GM21526 (cell line): ENCODE measurements at regions not wholly inside any gene's neighbourhood (a gene's known extent, or its start where the extent isn't known, plus 50 kb on each side); places are given as distances from the start of the nearest gene placed in this dataset.
"Not testable (repeated sequence)": the region's sequence is repeated elsewhere in the genome, so short reads cannot be mapped to it uniquely, and the experiment has no call there.

Experiments
- ATAC-seq: cut with Tn5 transposase; IDR thresholded peaks from one replicate; pipeline ENCODE4 v1.9.1; 2021; ENCODE audit warnings: moderate library complexity; ENCODE audit not compliant: unreplicated experiment, low FRiP score

DNA sequence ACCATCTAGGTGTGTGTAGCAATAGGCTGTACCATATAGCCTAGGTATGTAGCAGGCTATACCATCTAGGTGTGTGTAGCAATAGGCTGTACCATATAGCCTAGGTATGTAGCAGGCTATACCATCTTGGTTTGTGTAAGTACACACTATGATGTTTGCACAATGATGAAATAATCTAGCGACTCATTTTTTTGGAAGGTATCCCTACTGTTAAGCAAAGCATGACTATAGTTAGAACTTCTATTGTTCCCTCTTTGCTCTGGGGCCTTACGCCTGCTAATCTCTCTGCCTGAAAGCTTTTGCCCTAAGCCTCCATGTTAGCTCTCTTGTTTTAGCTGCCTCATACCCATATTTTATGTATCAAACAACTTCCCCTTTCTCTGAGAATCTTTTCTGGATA, 563.3 kb downstream of the PIK3C3 start:
- not testable (repeated sequence) for ATAC-seq

DNA sequence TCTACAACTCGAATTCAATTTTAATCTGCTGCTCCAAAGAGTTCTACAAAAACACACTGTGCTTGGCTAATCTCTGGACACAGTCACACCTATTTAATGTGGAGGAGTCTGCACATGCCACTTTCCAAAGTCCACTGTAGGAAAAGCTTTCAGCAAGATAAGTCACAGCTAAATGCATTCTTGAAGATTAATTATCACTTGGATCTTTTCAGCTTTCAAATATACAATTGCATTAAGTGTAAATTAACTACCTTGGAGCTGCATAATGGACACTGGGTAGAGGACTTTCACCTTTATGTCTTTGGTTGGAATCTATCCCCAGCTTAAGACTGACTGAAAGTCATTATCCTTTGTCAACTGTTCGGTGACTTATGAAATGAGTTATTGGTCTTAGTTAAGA, 565.1 kb downstream of the PIK3C3 start:
- ATAC-seq: no peak

GRCh38 chr18:42525905-42526304, 570.9 kb downstream of the PIK3C3 start:
- ATAC-seq: no peak

DNA sequence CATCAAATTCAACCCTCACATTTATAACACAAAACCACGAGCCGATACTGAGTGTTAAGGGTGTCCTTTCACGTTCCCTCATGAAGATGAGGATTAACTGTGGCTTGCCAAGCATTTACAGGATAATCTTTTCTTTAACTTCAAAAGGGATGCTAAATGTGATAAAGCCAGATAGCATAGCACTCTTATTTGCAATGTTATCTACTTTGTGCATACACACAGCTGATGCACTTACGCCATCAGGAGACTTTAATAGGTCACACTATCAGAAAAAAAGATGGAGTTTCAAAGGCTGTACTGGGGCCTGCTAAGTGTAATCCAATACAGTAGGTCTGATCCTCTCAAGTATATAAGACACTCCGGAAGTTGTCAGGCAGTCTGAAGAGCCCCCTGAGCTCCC, 572.7 kb downstream of the PIK3C3 start:
- no peak for ATAC-seq

GRCh38 chr18:42530276-42530675, 575.2 kb downstream of the PIK3C3 start:
- no peak for ATAC-seq

- no peak for ATAC-seq
Measured at GRCh38 chr18:42532119-42532518, 577.1 kb downstream of the PIK3C3 start.

DNA sequence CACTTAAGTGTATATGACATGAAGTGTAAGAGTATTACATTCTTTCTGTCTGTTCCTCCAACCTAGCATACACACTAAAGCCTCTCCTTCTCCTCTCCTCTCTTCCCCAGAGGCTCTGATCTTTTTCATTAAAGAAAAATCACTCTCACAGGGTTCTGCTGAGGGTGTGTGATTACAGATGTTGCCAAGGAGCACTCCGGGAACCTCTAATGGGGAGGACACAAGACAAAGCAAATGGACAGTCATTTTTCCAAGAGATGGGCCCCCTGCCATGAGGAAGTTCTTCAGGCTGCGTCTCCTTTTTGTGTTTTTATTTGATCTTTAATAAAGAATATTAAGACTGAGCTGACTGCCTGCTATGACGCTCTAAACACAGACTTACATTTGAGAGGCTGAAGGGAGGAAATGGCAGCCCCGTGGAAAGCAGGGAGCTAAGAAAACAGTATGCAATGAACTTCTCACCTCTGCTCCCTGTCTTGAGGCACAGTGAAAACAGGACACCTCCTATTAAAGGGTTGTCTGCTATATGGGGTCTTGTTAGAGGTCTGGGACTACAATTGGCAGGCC, 578.1 kb downstream of the PIK3C3 start:
- ATAC-seq: no peak

DNA sequence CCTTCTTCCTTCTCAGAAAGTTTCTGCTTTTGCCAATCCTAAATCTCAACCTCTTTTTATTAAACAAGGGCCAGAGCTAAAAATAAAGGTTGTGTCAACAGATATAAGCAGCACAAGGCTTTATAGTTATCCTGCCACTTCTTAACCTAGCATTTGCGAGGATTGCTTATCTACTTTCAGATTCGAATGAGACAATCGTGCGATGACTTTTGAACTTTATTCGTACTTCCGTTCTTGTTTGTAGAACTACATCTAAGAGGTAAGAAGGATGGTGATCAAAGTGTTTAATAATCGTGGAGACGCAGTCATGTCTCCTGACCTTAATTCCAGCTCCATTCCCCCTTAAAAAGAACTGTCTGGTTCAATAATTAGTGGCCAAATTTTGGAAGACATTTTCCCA, 578.6 kb downstream of the PIK3C3 start:
- ATAC-seq: no peak

DNA sequence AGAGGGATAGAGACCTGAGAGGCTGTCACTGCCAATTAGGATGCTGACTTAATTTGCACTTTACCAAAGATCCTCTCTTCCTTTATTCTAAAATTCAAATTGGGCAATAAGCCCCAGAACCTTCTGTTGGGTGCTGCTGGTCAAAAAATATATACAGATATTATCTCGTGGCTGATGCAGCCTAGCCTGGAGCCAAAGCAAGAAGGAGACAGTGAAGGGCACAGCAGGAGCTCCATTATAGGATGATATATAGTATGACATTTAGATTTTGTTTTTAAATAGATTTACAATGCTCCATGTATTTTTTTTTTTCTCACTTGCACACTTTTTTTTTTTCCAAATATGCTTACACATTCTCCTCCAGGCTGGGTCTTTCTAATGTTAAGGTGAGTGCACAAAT, 579.3 kb downstream of the PIK3C3 start:
- ATAC-seq: no peak

DNA sequence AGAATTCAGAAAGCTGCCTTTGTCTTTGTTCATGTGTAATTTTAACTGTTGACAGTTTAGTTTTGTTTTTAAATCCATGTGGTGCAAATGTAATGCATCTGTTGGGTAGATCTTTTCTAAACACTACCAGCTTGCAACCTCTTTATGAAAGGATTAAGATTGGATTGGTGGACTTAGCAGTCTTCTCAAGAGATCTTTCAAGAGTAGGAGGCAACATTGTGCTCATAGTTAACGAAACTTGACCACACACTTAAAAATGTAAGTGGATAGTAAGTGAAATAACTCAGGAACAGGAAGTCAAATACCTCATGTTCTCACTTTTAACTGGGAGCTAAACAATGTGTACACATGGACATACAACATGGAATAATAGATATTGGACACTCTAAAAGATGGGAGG, 579.0 kb downstream of the RIT2 start:
- ATAC-seq: no peak

DNA sequence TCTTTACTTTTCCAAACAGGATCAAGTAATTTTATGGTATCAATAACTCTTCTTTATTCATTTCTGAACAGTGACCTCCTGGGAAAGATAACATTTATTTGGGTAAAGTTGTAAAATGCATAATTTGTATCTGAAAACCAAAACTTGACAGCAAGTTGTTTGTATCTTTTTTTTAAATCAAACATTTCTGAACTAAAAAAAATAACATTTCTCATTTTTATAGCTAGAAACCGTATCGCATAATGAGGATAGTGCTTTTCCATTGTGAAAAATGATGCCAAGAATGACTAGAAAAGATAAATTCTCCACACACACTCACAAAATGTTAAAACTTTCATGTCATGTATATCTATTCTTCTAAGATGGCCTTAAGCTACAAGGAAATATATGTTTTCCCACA, 578.2 kb downstream of the RIT2 start:
- no peak for ATAC-seq

DNA sequence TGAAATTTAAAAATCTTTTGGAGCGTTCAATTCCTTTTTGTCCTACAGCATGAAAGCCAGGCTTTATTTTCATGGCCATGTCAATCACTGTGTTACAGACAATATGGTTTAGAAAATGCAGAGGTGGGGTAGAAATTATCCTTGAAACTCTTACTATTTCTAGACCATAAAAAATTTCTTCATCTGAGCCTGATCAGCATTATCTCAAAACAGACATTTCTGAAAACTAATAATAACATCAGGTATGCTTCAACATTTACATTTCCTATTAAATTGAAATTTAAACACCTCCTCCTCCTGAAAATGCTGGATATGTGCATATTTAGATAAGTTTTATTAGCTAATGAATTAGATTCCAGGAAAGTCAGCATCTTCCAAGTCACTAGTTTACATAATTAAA, 570.6 kb downstream of the RIT2 start:
- ATAC-seq: no peak

DNA sequence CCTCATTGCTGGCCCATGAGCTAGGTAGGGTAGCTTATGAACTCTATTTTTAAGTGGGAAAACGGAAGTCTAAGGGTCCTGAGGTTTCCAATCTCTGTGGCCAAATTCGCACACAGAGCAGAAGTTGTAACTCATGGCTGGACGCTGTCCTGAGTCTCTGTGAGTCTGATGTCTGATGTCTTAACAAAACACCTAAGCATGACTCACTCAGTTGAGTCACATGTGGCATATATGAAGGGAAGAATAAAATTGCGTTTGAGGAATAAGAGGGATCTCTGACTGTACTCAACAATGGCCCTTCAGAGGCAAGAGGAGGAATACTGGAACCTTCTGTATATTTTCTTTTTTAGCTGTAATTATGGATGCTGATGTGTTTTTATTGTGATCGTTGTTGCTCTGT, 569.7 kb downstream of the RIT2 start:
- no peak for ATAC-seq

DNA sequence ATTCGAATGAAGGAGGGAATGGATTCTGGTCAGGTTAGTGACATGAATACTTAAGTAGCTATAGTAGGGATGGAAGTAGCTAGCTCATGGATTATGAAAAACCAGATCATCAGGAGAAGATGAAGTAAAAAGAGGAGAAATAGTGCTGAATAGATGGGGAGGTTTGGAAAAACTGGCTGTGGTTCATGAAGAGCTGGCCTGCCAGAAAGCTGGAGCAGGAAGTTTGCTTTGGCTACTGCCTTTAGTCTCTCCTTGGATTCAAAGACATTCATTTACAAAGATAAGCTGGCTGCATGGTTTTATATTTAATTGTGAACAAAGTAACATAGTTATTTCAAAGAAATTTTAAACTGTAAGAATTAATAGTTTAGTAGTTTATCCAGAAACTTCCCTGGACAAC, 567.0 kb downstream of the RIT2 start:
- ATAC-seq: no peak

GRCh38 chr18:42549596-42549995, 565.9 kb downstream of the RIT2 start:
- ATAC-seq: no peak

DNA sequence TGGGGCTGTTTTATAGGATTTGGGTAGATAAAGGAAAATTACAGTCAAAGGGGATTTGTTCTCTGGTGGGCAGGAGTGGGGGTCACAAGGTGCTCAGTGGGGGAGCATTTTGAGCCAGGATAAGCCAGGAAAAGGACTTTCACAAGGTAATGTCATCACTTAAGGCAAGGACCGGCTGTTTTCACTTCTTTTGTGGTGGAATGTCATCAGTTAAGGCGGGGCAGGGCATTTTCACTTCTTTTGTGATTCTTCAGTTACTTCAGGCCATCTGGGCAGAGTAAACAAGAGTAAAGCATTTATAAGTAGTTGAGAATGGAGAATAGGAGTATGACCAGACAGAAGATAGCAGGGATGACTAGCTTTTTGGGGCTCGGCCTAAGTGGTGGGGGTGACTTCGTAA, 562.9 kb downstream of the RIT2 start:
- not testable (repeated sequence) for ATAC-seq

DNA sequence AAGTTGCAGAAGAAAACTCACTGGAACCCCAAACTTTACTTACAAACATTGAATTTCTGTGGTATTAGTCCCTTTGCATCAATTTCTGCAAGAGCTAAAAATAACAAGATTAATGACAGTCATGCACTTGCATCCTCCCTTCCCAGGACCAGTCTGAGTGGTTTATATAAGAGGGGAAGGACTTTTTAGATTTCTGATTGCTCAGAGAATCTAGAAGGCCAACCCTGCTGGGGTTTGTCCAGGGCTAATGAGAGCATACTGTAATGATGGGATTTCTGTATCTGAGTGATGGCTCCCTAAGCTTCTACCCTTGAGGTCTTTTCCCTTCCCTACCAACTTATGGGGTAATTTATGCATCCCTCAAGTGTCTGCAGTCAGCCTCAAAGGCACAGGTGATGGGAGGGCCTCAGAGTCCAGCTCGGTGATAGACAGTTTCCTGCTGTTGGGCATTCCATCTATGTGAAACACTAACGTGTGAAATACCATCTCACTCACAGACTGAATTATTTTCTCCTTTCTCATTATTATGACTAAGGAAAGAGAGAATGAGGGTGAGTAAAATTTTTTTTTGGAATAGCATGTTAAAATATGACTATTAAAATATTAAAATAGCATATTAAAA, 556.3 kb downstream of the RIT2 start:
- ATAC-seq: no peak

GRCh38 chr18:42561521-42561920, 554.0 kb downstream of the RIT2 start:
- ATAC-seq: no peak

GRCh38 chr18:42563995-42564394, 551.5 kb downstream of the RIT2 start:
- ATAC-seq: no peak

- no peak for ATAC-seq
Measured at GRCh38 chr18:42564761-42565160, 550.7 kb downstream of the RIT2 start.

GRCh38 chr18:42568773-42569172, 546.7 kb downstream of the RIT2 start:
- no peak for ATAC-seq

- no peak for ATAC-seq
Measured at GRCh38 chr18:42574871-42575270, 540.6 kb downstream of the RIT2 start.

- ATAC-seq: no peak
Measured at GRCh38 chr18:42576124-42576523, 539.4 kb downstream of the RIT2 start.
